ENCODE measurements at regions not wholly inside any gene's neighbourhood (a gene's known extent, or its start where the extent isn't known, plus 50 kb on each side); places are given as distances from the start of the nearest gene placed in this dataset.

GRCh38 chr2:171216631-171217030, 55.9 kb upstream of the TLK1 start:
- H3K4me1 ChIP-seq (ENCODE audit: insufficient read depth, low read length): peaks cover 23% of the 10 kb centered on the region
- peak overlapping the region; percentile 18 for H3K27ac ChIP-seq (ENCODE audit: low read length)

GRCh38 chr2:171214093-171214492, 53.4 kb upstream of the TLK1 start:
- H3K9me3 ChIP-seq (ENCODE audit: insufficient read depth, low read depth, low read length): peaks cover 8% of the 10 kb centered on the region
- no peaks in the 10 kb centered on the region for H3K27me3 ChIP-seq (ENCODE audit: insufficient read depth, low read length)
- peaks cover 31% of the 10 kb centered on the region for H3K4me1 ChIP-seq (ENCODE audit: insufficient read depth, low read length)
- H3K9ac ChIP-seq (ENCODE audit: low read depth, low read length): no peak overlapping the region
- H3K27ac ChIP-seq (ENCODE audit: low read length): no peak overlapping the region
- H3K36me3 ChIP-seq (ENCODE audit: insufficient read depth, low read depth, low read length): no peaks in the 10 kb centered on the region
- H3K4me3 ChIP-seq (ENCODE audit: low read length): no peak overlapping the region

More at GRCh38 chr2:171216631-171217030, 55.9 kb upstream of the TLK1 start:
- H3K27me3 ChIP-seq (ENCODE audit: insufficient read depth, low read length): no peaks in the 10 kb centered on the region
- peak overlapping the region; percentile 36; the same call in 1 of the 2 replicates for H3K4me3 ChIP-seq (ENCODE audit: low read length)
- H3K36me3 ChIP-seq (ENCODE audit: insufficient read depth, low read depth, low read length): no peaks in the 10 kb centered on the region
- peak overlapping the region; percentile 29; the same call in 1 of the 2 replicates for H3K9ac ChIP-seq (ENCODE audit: low read depth, low read length)
- peaks cover 10% of the 10 kb centered on the region for H3K9me3 ChIP-seq (ENCODE audit: insufficient read depth, low read depth, low read length)

- H3K27ac ChIP-seq (ENCODE audit: low read length): no peak overlapping the region
- H3K4me3 ChIP-seq (ENCODE audit: low read length): no peak overlapping the region
- no peak overlapping the region for H3K9ac ChIP-seq (ENCODE audit: low read depth, low read length)
Observed at GRCh38 chr2:171210864-171211431, 50.3 kb upstream of the TLK1 start.

More at GRCh38 chr2:171210864-171211431, 50.3 kb upstream of the TLK1 start:
- H3K9me3 ChIP-seq (ENCODE audit: insufficient read depth, low read depth, low read length): no peaks in the 10 kb centered on the region
- H3K4me1 ChIP-seq (ENCODE audit: insufficient read depth, low read length): peaks cover 23% of the 10 kb centered on the region; the same call in 1 of the 2 replicates
- no peaks in the 10 kb centered on the region for H3K36me3 ChIP-seq (ENCODE audit: insufficient read depth, low read depth, low read length)
- H3K27me3 ChIP-seq (ENCODE audit: insufficient read depth, low read length): no peaks in the 10 kb centered on the region

Data from iPS-20b (cell line).